OCI-LY3 (cell line): ENCODE measurements at regions not wholly inside any gene's neighbourhood (a gene's known extent, or its start where the extent isn't known, plus 50 kb on each side); places are given as distances from the start of the nearest gene placed in this dataset.
"Not testable (repeated sequence)": the region's sequence is repeated elsewhere in the genome, so short reads cannot be mapped to it uniquely, and the experiment has no call there.

ENCODE experiments used
- H2AFZ ChIP-seq: fragments of 200-600, 300-600 bp; shearing (Covaris generic); 2 replicates; pipeline ENCODE4 v1.6.0; 2014; ENCODE audit warnings: antibody characterized with exemption, low read depth, low read length
- H3K27ac ChIP-seq: fragments of 200-600, 300-600 bp; sonication (generic); 2 replicates; pipeline ENCODE4 v1.5.1; 2014; ENCODE audit warnings: mild to moderate bottlenecking, low read length, moderate library complexity, mixed read lengths
- H3K27me3 ChIP-seq: fragments of 200-600, 300-600 bp; sonication (generic); 2 replicates; pipeline ENCODE4 v1.6.1; 2014; ENCODE audit warnings: low read depth, low read length, mixed read lengths
- H3K36me3 ChIP-seq: fragments of 200-600, 300-600 bp; sonication (generic); replicated peaks from 2 replicates; pipeline ENCODE3; 2014; ENCODE audit warnings: low read depth, low read length, mixed read lengths
- H3K4me1 ChIP-seq: fragments of 300-600, 200-600 bp; sonication (generic); 2 replicates; pipeline ENCODE4 v1.6.1; 2014; ENCODE audit warnings: low read length, mixed read lengths
- H3K4me2 ChIP-seq: fragments of 200-600, 300-600 bp; sonication (generic); 2 replicates; pipeline ENCODE4 v1.6.1; 2014; ENCODE audit warnings: low read length, mixed read lengths
- H3K4me3 ChIP-seq: fragments of 300-600, 200-600 bp; sonication (generic); 2 replicates; pipeline ENCODE4 v1.5.1; 2014; ENCODE audit warnings: antibody characterized with exemption, mild to moderate bottlenecking, low read length, moderate library complexity
- H3K79me2 ChIP-seq: fragments of 300-600, 200-600 bp; shearing (Covaris generic); 2 replicates; pipeline ENCODE4 v1.6.1; 2014; ENCODE audit warnings: mild to moderate bottlenecking, low read length, mixed read lengths
- H3K9ac ChIP-seq: fragments of 300-600, 200-600 bp; shearing (Covaris generic); 2 replicates; pipeline ENCODE4 v1.6.0; 2014; ENCODE audit warnings: mild to moderate bottlenecking, low read length, moderate library complexity
- H3K9me3 ChIP-seq: fragments of 200-600, 300-600 bp; shearing (Covaris generic); 2 replicates; pipeline ENCODE4 v1.6.1; 2014; ENCODE audit warnings: low read length, mixed read lengths; ENCODE audit not compliant: insufficient read depth
- H4K20me1 ChIP-seq: fragments of 200-600, 300-600 bp; sonication (generic); 2 replicates; pipeline ENCODE4 v1.6.1; 2016; ENCODE audit warnings: low read length, mixed read lengths; ENCODE audit not compliant: insufficient read depth
- EZH2phosphoT487 ChIP-seq: fragments of 200-600 bp; shearing (Covaris generic); IDR thresholded peaks from 2 replicates; pipeline ENCODE4 v1.6.1; 2018; ENCODE audit warnings: antibody characterized with exemption, mixed run types, low read depth
- TF ChIP-seq, protein P1 (sequence below): fragments of 200-600, 300-600 bp; sonication (generic); IDR thresholded peaks from 2 replicates; pipeline ENCODE4 v1.5.1; 2014; ENCODE audit warnings: antibody characterized with exemption, low read length, low read depth

DNA sequence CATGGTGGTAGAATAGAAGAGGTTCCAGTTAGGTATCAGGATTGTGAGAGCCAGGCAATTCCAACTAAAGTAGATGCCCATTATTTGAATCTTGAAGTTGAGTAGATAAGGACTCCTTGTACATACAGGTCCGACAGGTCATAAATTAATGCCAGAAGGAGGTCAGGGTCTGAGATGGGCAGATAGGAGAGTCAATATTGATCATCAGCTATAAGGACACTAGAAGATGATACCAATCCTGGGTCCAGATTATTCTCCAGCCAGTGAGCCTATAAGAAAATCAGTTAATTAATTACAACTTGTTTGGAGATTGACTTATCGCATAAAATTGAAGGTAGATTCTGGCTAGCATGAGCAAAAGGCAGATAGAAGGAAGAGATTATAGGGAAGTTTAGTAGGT lies 378.4 kb upstream of the NAALADL2 start:
- Histone ChIP-seq H3K79me2 (no peaks in the 10 kb centered on the region), H3K4me1 (no peaks in the 10 kb centered on the region), H2AFZ (no peak overlapping the region), H3K9ac (no peak overlapping the region), H3K27me3 (no peaks in the 10 kb centered on the region), H3K4me3 (no peak overlapping the region), H3K27ac (no peak overlapping the region), H4K20me1 (no peaks in the 10 kb centered on the region), H3K4me2 (no peak overlapping the region), H3K36me3 (no peaks in the 10 kb centered on the region), H3K9me3 (no peaks in the 10 kb centered on the region)
- TF ChIP-seq EZH2phosphoT487 = no peak
- TF ChIP-seq, protein P1, sequence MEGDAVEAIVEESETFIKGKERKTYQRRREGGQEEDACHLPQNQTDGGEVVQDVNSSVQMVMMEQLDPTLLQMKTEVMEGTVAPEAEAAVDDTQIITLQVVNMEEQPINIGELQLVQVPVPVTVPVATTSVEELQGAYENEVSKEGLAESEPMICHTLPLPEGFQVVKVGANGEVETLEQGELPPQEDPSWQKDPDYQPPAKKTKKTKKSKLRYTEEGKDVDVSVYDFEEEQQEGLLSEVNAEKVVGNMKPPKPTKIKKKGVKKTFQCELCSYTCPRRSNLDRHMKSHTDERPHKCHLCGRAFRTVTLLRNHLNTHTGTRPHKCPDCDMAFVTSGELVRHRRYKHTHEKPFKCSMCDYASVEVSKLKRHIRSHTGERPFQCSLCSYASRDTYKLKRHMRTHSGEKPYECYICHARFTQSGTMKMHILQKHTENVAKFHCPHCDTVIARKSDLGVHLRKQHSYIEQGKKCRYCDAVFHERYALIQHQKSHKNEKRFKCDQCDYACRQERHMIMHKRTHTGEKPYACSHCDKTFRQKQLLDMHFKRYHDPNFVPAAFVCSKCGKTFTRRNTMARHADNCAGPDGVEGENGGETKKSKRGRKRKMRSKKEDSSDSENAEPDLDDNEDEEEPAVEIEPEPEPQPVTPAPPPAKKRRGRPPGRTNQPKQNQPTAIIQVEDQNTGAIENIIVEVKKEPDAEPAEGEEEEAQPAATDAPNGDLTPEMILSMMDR = no peak

DNA sequence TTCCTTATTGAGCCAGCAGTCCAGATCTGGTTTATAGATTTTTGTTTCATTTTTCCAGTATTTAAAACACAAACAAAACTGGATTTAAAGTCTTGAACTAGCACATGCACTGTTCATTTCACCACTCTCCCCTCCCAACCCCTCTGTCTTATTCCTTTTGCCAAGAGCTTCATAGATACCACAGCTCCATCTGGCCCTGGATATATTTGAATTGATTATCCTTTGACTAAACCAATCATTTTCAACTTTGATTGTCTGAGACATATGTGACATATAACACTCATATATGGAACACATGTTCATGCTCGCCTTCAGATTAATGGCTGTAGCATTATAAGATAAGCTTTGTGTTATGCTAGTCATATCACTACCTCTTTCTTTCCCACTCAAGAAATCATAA lies 376.6 kb upstream of the NAALADL2 start:
- Histone ChIP-seq H3K27me3 (no peaks in the 10 kb centered on the region), H2AFZ (no peak overlapping the region), H4K20me1 (no peaks in the 10 kb centered on the region), H3K4me1 (no peaks in the 10 kb centered on the region), H3K79me2 (no peaks in the 10 kb centered on the region), H3K36me3 (no peaks in the 10 kb centered on the region), H3K4me3 (no peak overlapping the region), H3K9ac (no peak overlapping the region), H3K27ac (no peak overlapping the region), H3K9me3 (no peaks in the 10 kb centered on the region), H3K4me2 (no peak overlapping the region)
- no peak for TF ChIP-seq EZH2phosphoT487
- TF ChIP-seq, protein P1 = no peak

DNA sequence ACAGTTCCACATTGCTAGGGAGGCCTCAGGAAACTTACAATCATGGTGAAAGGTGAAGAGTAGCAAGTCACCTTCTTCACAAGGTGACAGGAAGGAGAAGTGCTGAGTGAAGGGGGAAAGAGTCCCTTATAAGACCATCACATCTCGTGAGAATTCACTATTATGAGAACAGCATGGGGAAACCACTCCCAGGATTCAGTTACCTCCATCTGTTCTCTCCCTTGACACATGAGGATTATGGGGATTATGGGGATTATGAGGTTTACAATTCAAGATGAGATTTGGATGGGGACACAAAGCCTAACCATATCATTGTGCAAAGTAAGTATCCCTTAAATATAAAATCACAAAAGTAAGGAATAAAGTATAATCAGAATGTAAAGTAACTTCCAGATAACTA lies 375.9 kb upstream of the NAALADL2 start:
- Histone ChIP-seq H4K20me1 (no peaks in the 10 kb centered on the region), H2AFZ (no peak overlapping the region), H3K27me3 (no peaks in the 10 kb centered on the region), H3K36me3 (no peaks in the 10 kb centered on the region), H3K79me2 (no peaks in the 10 kb centered on the region), H3K4me2 (no peak overlapping the region), H3K4me3 (no peak overlapping the region), H3K9me3 (no peaks in the 10 kb centered on the region), H3K4me1 (no peaks in the 10 kb centered on the region), H3K9ac (no peak overlapping the region), H3K27ac (no peak overlapping the region)
- no peak for TF ChIP-seq EZH2phosphoT487
- TF ChIP-seq, protein P1 = no peak

DNA sequence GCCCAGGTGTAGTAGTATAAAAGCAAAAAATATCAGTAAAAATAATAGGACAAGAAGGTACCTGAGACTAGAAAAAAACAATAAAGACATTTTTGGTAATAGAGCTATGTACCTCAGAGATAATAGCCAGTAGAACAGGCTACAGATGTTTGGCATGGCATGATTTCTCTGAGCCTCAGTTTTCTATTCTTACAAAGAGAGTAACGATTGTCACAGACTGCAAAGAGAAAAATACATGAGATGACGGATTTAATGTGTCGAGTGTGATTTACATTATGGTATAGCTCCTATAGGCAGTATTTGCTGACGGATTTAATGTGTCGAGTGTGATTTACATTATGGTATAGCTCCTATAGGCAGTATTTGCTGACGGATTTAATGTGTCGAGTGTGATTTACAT lies 375.3 kb upstream of the NAALADL2 start:
- H4K20me1 ChIP-seq, H2AFZ ChIP-seq, H3K4me3 ChIP-seq, H3K27ac ChIP-seq, H3K9me3 ChIP-seq, H3K4me1 ChIP-seq, H3K27me3 ChIP-seq, H3K79me2 ChIP-seq, H3K4me2 ChIP-seq, H3K36me3 ChIP-seq, H3K9ac ChIP-seq: not testable (repeated sequence)

DNA sequence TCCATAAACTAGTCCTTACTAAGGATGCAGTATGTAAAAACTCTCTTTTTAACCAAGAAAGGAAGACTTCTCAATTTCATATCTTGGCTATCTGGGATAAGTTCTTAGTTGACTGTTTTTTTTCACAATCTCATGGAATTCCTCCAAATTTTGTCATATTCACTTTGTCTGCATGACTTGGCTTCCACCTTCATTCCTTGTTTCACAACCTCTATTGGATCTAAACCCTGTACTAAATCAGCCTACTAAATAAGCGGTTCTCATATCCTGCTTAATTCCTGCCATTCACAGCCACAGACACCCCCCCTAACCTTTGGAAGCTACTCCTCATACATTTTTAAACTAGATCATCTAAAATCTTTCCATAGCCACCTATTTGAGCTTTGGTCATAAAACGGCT lies 370.6 kb upstream of the NAALADL2 start:
- TF ChIP-seq EZH2phosphoT487 = no peak
- TF ChIP-seq, protein P1 = no peak
- no peaks in the 10 kb centered on the region for H3K4me1 ChIP-seq
- no peaks in the 10 kb centered on the region for H3K27me3 ChIP-seq
- no peak overlapping the region for H2AFZ ChIP-seq
- no peaks in the 10 kb centered on the region for H4K20me1 ChIP-seq
- no peaks in the 10 kb centered on the region for H3K36me3 ChIP-seq
- H3K9me3 ChIP-seq = no peaks in the 10 kb centered on the region
- no peak overlapping the region for H3K4me3 ChIP-seq
- no peaks in the 10 kb centered on the region for H3K79me2 ChIP-seq
- no peak overlapping the region for H3K9ac ChIP-seq
- no peak overlapping the region for H3K4me2 ChIP-seq
- no peak overlapping the region for H3K27ac ChIP-seq
